ENCODE measurements at regions not wholly inside any gene's neighbourhood (a gene's known extent, or its start where the extent isn't known, plus 50 kb on each side); places are given as distances from the start of the nearest gene placed in this dataset.

DNA sequence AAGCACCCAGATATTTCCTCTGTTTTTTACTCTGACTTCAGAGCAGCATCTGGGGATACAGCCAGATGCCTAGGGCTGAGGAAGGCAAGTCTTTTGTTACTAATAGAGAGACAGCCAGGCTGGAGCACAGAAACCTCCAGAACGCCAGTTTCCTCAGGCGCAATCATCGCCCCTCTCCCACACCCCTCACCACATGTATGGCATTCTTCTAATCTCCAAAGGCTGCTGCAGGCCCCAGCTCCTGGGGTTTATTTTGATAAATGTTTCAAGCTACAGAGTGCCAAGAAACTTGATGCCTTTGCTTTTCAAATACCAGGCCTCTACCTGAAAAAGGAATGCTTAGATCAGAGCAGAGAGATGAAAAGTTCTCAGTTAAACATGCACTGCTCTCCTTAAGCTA lies 283.6 kb downstream of the RBM43 start (continued):
- TF ChIP-seq, protein P1, sequence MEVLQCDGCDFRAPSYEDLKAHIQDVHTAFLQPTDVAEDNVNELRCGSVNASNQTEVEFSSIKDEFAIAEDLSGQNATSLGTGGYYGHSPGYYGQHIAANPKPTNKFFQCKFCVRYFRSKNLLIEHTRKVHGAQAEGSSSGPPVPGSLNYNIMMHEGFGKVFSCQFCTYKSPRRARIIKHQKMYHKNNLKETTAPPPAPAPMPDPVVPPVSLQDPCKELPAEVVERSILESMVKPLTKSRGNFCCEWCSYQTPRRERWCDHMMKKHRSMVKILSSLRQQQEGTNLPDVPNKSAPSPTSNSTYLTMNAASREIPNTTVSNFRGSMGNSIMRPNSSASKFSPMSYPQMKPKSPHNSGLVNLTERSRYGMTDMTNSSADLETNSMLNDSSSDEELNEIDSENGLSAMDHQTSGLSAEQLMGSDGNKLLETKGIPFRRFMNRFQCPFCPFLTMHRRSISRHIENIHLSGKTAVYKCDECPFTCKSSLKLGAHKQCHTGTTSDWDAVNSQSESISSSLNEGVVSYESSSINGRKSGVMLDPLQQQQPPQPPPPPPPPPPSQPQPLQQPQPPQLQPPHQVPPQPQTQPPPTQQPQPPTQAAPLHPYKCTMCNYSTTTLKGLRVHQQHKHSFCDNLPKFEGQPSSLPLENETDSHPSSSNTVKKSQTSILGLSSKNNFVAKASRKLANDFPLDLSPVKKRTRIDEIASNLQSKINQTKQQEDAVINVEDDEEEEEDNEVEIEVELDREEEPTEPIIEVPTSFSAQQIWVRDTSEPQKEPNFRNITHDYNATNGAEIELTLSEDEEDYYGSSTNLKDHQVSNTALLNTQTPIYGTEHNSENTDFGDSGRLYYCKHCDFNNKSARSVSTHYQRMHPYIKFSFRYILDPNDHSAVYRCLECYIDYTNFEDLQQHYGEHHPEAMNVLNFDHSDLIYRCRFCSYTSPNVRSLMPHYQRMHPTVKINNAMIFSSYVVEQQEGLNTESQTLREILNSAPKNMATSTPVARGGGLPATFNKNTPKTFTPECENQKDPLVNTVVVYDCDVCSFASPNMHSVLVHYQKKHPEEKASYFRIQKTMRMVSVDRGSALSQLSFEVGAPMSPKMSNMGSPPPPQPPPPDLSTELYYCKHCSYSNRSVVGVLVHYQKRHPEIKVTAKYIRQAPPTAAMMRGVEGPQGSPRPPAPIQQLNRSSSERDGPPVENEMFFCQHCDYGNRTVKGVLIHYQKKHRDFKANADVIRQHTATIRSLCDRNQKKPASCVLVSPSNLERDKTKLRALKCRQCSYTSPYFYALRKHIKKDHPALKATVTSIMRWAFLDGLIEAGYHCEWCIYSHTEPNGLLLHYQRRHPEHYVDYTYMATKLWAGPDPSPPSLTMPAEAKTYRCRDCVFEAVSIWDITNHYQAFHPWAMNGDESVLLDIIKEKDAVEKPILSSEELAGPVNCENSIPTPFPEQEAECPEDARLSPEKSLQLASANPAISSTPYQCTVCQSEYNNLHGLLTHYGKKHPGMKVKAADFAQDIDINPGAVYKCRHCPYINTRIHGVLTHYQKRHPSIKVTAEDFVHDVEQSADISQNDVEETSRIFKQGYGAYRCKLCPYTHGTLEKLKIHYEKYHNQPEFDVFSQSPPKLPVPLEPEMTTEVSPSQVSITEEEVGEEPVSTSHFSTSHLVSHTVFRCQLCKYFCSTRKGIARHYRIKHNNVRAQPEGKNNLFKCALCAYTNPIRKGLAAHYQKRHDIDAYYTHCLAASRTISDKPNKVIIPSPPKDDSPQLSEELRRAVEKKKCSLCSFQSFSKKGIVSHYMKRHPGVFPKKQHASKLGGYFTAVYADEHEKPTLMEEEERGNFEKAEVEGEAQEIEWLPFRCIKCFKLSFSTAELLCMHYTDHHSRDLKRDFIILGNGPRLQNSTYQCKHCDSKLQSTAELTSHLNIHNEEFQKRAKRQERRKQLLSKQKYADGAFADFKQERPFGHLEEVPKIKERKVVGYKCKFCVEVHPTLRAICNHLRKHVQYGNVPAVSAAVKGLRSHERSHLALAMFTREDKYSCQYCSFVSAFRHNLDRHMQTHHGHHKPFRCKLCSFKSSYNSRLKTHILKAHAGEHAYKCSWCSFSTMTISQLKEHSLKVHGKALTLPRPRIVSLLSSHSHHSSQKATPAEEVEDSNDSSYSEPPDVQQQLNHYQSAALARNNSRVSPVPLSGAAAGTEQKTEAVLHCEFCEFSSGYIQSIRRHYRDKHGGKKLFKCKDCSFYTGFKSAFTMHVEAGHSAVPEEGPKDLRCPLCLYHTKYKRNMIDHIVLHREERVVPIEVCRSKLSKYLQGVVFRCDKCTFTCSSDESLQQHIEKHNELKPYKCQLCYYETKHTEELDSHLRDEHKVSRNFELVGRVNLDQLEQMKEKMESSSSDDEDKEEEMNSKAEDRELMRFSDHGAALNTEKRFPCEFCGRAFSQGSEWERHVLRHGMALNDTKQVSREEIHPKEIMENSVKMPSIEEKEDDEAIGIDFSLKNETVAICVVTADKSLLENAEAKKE (CRISPR knock-in tag; IDR thresholded peaks at IDR 0.05) = no peak
- TF ChIP-seq POLR2AphosphoS5 (IDR thresholded peaks at IDR 0.05; ENCODE audit: low read depth) = no peak
- TF ChIP-seq EZH2 (IDR thresholded peaks at IDR 0.05; ENCODE audit: low read depth, unreplicated experiment) = no peak
- no peak for TF ChIP-seq EZH2phosphoT487 (IDR thresholded peaks at IDR 0.05; ENCODE audit: unreplicated experiment)
- no peak for TF ChIP-seq JUNB (IDR thresholded peaks at IDR 0.05; ENCODE audit: unreplicated experiment)
- TF ChIP-seq ZNF331 (CRISPR knock-in tag; IDR thresholded peaks at IDR 0.05; ENCODE audit: low read depth) = no peak
- TF ChIP-seq CREB1 (CRISPR knock-in tag; IDR thresholded peaks at IDR 0.05; ENCODE audit: low read depth) = no peak

DNA sequence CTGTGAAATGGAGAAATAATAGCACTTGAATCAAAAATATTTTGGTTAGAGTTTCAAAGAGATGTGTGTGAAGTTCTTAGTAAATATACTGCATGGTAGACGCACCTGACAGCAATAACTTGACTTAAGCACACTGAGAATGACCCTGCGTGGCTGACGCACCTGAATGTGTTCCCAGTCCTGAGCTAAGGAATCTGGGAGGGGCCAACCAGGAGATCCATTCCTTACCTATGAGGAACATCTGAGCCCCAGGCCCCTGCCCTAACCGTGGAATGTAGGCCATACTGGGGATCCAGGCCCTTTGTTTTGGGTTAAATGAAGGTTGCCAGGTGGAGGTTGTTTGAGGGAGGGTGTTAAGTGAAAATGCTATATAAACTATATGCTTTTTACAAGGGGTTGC lies 284.4 kb downstream of the RBM43 start:
- no peaks in the 10 kb centered on the region for H3K36me3 ChIP-seq (ENCODE audit: insufficient read depth)
- DNase-seq (ENCODE audit: low spot score) = peak; percentile 53
- no peak overlapping the region for H3K4me3 ChIP-seq
- peak; percentile 43; the same call in 2 of the 3 replicates for ATAC-seq
- H3K27ac ChIP-seq (ENCODE audit: low read depth) = no peak overlapping the region
- peaks cover 18% of the 10 kb centered on the region for H3K4me1 ChIP-seq (ENCODE audit: insufficient read depth)
- no peaks in the 10 kb centered on the region for H3K79me2 ChIP-seq (replicated peaks; ENCODE audit: insufficient read depth)
- H2AFZ ChIP-seq = no peak overlapping the region
- H3K36me3 Mint-ChIP-seq (ENCODE audit: low read depth) = no peaks in the 10 kb centered on the region; the same call in 1 of the 3 replicates
- H3K4me1 Mint-ChIP-seq = peaks cover 20% of the 10 kb centered on the region
- no peak overlapping the region for H3K27ac Mint-ChIP-seq
- peaks cover 9% of the 10 kb centered on the region; the same call in 1 of the 2 replicates for H3K9me2 ChIP-seq (ENCODE audit: insufficient read depth)
- no peak overlapping the region for H3K4me2 ChIP-seq
- H3K4me3 Mint-ChIP-seq = no peak overlapping the region
- H3K27me3 ChIP-seq (ENCODE audit: insufficient read depth) = no peaks in the 10 kb centered on the region
- H4K20me1 ChIP-seq (replicated peaks; ENCODE audit: insufficient read depth) = no peaks in the 10 kb centered on the region
- H3F3A ChIP-seq (replicated peaks; ENCODE audit: low read depth) = no peaks in the 10 kb centered on the region
- H3K27me3 Mint-ChIP-seq (ENCODE audit: insufficient read depth, low read depth, poor library complexity) = no peaks in the 10 kb centered on the region
- H3K9me3 Mint-ChIP-seq = no peaks in the 10 kb centered on the region
- TF ChIP-seq, protein P2, sequence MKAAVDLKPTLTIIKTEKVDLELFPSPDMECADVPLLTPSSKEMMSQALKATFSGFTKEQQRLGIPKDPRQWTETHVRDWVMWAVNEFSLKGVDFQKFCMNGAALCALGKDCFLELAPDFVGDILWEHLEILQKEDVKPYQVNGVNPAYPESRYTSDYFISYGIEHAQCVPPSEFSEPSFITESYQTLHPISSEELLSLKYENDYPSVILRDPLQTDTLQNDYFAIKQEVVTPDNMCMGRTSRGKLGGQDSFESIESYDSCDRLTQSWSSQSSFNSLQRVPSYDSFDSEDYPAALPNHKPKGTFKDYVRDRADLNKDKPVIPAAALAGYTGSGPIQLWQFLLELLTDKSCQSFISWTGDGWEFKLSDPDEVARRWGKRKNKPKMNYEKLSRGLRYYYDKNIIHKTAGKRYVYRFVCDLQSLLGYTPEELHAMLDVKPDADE (IDR thresholded peaks at IDR 0.05) = no peak
- TF ChIP-seq, protein P3, sequence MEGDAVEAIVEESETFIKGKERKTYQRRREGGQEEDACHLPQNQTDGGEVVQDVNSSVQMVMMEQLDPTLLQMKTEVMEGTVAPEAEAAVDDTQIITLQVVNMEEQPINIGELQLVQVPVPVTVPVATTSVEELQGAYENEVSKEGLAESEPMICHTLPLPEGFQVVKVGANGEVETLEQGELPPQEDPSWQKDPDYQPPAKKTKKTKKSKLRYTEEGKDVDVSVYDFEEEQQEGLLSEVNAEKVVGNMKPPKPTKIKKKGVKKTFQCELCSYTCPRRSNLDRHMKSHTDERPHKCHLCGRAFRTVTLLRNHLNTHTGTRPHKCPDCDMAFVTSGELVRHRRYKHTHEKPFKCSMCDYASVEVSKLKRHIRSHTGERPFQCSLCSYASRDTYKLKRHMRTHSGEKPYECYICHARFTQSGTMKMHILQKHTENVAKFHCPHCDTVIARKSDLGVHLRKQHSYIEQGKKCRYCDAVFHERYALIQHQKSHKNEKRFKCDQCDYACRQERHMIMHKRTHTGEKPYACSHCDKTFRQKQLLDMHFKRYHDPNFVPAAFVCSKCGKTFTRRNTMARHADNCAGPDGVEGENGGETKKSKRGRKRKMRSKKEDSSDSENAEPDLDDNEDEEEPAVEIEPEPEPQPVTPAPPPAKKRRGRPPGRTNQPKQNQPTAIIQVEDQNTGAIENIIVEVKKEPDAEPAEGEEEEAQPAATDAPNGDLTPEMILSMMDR (conservative IDR thresholded peaks at IDR 0.05; ENCODE audit: low read depth in 2 of 2) = no peak
- no peak for TF ChIP-seq POLR2AphosphoS5 (IDR thresholded peaks at IDR 0.05; ENCODE audit: low read depth)
- no peak for TF ChIP-seq NANOG (IDR thresholded peaks at IDR 0.05; ENCODE audit: borderline replicate concordance)
- no peak for TF ChIP-seq ZNF331 (CRISPR knock-in tag; IDR thresholded peaks at IDR 0.05; ENCODE audit: low read depth)

Data from GM23338 (cell line).